HG03457 (cell line): ENCODE measurements at regions not wholly inside any gene's neighbourhood (a gene's known extent, or its start where the extent isn't known, plus 50 kb on each side); places are given as distances from the start of the nearest gene placed in this dataset.
"Not testable (repeated sequence)": the region's sequence is repeated elsewhere in the genome, so short reads cannot be mapped to it uniquely, and the experiment has no call there.

Experiments used
- ATAC-seq: cut with Tn5 transposase; IDR thresholded peaks from one replicate; pipeline ENCODE4 v1.9.1; 2021; ENCODE audit warnings: moderate number of reproducible peaks; ENCODE audit not compliant: unreplicated experiment

DNA sequence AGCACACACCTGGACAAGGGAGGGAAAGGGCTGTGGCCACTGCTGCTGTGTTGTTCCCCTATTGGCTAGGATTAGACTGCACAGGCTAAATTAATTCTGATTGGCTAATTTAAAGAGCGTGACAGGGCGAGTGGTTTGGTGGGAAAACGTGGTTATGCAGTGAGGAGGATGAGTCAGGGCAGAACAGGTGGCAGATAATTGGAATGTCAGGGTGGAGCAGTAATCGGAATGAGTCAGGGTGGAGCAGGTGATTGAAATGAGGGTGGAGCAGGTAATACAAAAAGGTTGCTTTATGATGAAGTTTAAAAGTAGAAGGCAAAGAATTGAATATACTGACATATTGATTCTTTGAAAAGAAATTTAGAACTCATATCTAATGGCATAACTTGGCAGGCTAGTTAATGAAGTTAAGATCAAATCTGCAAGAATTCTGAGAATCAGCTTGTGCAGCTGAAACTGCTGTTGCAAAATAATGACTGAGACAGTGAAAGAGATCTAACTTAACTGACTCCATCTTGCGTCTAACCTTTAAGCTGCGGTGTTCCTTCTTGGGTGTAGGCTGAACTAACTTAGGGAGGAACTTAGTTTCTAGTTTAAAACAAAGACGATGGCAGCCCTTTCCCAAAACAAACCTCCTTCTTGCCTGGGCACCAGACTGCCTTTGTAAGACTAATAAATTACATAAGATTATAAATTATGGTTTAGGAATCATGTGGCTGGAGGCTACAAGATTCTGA, 174.3 kb downstream of the UTP18 start:
- ATAC-seq, result no peak

DNA sequence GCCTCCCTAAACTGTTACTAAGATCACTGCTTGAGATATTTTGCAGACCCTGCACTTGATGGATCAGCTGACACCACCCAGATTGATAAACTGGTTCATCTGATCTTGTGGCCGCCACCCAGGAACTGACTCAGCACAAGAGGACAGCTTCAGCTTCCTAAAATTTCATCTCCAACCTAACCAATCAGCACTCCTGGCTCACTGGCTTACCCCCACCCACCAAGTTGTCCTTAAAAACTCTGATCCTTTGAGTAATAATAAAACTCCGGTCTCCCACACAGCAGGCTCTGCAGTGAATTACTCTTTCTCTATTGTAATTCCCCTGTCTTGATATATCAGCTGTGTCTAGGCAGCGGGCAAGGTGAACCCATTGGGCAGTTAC, 174.8 kb downstream of the UTP18 start:
- ATAC-seq, result no peak

DNA sequence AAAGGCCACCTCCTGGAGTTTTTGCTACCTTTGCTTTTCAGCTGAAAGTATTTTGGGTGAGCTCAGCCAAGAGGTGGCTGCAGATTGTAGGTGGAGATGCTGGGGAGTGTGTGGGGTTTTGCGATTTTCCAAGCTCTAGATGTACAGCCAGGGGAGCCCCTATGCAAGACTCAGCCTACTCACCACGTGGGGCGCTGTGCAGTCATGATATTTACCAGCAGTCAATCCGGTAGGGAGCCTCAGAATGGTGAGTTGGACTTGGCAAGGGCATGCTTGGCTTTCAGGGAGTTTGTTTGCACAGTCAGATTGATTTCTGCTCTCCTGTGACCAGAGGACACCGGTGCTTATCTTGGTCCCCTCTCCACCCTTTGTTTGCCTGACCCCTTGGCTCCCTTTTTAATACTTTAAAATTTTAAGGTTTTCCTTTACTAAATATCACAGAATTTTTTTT, 175.3 kb downstream of the UTP18 start:
- ATAC-seq, result no peak

DNA sequence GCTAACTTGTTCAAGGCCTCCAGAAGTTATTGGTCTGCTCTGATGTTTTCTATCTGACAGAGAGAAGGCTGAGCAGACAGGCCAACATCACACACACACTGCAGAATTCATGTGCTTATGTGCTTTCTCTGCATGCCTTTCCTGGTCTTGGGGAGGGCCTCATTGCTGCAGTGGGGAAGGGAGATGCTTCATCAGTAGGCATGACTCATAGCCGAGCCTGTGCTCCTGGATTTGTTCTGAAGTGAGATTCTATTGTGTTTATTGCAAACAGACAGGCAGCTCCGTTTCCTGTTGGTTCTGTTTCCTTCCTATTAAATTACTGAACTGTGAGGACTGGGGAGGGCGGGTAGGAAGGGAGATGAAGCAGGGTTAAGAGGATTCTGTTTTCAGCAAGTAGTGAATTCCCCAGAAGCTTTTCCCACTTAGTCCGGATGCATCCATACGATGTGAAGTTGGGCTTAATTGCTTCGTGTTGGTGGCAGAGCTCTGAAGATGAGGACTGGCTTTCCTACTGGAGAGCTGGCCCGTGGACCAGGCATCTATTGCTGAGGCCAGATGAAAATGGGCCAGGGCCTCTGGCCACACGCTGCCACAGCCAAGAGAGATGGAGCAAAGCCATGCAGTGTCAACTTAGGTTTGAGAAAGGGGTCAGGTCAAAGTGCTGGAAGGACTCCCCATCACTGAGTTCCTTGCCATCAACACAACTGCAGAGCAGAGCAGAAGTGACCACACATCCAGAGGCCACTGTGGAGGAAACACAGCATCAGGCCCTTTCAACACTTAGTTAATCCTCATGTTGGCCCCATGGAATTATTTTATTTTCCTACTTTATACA, 179.3 kb downstream of the UTP18 start:
- ATAC-seq, result no peak

DNA sequence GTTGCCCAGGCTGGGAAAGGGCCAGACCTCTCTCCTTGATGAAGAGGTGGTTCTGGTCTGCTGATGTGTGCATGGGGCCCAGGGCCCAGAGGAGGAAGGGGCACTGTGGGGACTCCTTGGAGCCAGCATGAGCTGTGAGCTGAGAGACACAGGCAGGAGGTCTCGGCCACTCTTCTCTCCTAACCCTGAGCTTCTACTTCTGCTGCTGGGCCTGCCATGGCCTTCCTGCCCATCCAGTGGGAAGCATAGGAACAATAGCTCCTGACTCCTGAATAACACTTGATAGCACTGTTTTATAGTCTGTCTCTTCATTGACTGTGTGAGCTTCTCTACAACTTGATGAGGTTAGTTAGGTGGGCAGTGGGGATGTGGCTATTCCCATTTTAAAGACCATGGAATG, 181.1 kb downstream of the UTP18 start:
- no peak for ATAC-seq

DNA sequence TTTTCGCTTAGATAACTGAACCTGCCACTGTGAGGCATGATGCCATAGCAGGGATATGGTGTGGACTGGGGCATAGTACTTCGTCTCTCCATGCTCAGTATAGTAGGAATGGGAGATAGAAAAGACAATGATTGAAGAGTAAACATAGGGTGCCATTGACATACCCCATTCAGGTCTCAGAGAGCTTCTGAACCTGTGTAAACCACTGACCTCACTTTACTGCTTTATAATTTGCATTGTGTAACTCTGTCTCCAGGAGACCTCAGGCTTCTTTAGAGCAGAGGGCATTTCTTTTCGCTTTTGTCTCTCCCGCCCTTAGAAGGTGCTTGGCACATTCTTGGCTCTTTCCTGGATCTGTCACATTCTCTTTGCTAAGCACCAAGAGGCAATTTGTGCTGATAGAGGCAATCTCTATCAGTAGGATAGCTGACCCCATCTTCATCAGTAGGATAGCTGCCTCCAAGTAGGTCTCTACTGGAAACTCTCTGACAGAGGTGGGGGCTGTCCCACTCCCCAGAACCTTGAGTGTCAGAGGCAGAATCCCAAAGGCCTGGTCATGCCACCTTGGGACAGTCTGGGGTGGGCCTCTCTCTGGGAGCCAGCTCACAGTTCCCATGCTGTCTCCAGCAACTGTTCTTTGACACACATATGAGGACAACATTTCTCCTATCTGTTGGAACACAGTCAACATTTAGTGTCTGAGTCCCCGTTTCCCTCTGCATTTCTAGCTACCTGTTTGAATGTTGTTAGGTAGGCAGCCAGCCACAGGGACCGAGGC, 181.9 kb downstream of the UTP18 start:
- no peak for ATAC-seq

DNA sequence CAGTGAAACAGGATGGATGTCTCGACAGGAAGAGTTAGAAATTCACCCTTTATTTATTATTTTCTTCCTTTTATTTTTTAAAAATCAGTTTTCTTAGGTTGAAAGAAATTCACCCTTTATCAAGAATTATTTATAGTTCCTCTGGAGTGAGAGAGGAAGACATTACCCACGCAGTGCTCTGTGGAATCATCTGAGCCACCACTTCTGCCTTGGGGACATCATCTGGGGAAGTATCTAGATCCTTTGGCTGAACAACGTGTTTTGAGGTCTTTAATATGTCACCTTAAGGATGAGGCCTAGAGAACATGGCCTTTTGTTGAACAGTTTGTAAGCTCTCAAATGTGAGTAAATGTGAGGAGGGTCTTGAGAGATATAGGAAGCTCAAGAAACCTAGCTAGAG, 183.3 kb downstream of the UTP18 start:
- ATAC-seq, result no peak

DNA sequence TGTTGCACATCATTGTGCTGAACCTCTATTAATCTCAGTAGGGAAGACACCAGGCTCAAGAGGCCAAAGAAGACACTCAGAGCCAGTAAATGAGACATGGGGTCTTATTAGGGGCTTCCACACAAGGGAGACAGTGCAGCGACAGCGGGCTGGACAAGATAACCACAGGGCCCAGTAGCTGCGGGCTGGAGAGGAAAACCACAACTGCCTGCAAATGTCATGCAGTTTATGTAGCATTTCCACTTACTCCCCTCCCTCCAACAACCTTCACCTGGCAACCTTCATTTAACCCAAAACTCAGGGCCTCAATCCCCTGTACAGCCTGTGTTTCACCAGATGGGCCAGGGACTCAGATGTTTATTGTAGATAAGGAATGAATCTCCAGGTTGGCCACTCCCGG, 185.6 kb downstream of the UTP18 start:
- no peak for ATAC-seq

DNA sequence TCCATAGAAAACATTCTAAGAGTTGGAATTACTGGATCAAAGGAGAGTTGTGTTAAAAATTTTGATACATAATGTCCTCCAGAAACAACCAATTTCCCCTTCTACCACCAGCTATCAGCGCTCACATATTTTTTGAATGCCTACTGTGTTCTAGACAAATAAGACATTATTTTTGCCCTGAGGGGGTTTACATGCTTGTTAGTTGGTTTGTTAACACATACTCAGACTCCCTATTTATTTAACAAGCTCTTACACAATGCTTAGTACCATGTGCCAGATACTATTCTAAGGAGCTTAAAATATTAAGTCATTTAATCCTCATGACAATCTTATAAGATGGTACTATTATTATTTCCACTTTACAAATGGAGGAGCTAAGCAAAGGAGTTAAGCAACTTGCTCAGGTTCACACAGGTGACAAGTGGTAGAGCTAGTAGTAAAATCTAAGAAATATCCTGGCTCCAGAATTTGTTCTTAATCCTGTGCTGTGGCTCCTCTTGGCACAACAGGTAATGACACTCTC, 194.2 kb downstream of the UTP18 start:
- ATAC-seq, result no peak

DNA sequence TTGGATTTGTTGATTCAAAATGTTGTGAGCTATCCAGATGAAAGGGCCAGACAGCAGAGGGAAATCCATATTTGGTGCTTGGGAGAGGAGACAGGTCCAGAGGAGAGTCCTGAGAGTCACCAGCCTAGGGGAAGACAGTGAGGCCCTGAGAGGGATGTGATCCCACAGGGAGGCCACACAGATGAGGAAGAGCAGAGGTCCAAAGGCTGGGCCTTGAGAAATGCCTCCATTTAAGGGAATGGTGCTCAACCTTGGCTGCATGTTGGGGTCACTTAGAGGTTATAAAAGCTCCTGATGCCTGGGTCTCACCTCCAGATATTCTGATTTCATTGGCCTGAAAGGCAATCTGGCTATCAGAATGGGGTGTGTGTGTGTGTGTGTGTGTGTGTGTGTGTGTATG, 194.9 kb downstream of the UTP18 start:
- ATAC-seq, result no peak

DNA sequence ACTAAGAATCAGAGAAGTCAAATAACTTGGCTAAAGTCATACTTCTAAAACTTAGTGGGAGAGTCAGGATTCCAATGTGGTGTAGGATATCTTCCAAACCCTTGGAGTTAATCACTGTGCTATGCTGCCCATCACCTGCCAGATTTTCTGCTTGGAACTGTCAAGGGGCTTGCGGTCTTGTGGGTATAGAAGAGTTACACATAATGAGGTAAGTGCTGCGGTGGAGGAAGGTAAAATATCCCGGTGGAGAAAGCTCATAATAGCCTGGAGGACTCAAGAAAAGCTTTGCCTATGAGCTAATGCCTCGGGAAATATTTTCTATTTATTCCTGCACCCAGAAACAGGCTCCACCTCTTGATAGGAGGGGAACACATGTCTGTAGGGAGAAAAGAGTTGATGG, 195.6 kb downstream of the UTP18 start:
- ATAC-seq, result no peak

DNA sequence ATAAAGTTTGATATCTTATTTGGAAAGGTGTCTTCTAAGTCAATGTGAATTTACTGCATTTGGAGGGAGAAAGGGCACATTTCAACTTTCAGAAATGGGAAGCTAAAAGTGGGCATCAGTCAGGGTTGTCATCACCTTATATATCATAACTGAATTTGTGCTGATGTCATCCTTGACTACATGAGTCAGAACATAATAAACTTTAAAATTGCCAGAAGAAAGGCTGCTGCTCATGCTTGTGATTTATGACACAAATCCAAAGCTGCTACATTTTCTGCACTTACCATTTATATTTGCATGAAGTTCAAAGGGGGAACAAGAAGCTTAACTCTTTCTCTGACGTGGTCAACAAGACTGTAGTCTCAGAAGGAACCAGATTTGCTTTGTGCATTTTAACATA, 196.6 kb downstream of the UTP18 start:
- no peak for ATAC-seq

DNA sequence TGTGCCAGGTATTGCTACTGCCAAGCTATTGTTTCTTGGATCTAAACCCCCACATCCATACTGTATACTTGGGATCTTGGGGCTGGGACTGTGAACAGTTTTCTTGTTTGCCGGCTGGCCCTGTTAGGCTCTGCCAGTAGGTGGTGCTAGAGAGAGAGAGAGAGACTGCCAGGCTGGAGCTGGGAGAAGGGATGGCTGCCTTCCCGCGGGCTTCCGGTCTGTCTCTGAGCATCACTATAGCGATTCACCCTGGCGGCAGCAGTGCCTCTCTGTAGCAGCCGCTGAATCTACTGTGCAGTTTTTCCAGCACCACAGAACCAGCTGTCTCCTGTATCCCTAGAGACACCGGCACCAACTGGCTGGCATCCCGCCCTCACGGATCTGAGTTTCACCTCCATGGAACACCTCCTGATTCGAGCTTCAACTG, 201.2 kb downstream of the UTP18 start:
- no peak for ATAC-seq

DNA sequence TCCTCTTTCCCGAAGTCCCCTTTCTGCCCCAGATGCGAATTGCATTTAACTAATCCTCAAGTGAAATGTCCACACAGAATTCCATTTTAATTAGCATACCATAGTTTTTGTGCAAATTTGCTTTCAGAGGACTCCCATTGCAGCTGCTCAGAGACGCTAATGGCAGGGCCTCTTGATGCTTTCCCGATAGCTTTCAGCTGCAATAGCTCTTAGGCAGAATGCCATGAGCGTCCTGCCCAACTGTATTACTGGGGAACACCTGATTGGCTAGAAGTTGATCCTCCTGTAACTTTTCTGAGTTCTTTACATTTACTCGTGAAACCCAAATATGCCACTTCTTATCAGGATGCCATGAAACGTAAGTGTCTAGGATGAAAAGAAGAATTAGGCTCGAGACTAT, 203.0 kb downstream of the UTP18 start:
- ATAC-seq, result no peak

DNA sequence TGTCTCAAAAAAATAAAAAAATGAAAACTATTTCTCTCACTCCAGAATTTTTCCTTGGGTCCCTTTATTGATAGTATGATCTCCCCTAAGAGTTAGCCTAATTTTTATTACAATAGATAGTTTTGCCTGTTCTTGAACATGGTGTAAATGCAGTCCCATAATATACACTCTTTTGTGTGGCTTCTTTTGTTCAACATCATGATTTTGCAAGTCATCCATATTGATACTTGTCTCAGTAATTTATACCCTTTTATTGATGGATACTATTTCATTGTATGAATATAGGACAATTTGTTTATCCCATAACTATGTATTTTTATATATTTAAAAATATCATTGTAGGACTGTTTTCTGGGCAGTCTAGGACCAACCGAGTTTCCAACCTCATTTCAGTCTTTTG, 207.0 kb downstream of the UTP18 start:
- ATAC-seq, result no peak

DNA sequence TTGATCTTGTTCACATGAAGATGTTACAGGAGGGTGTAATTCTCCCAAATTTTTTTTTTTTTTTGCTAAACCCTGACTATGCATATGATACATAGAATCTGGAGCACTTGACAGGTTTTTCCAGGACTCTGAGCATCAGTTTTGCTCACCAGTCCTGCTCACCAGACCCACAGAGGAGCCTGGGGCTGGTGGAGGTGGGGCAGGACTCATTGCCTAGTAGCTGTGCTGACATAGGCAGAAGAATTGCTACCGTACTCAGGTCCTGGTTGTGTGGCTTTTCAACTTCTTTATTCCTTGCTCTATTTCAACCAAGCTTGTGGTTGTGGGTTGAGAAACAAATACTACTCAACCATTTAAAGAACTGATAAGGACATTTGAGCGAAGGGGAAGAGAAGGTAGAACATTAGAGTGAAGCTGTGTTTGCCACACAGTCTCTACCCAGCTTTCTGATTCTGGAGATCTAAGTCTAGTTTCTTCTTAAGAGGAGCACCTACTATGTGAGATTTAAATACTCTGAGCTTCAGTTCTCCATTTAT, 212.4 kb downstream of the UTP18 start:
- no peak for ATAC-seq

DNA sequence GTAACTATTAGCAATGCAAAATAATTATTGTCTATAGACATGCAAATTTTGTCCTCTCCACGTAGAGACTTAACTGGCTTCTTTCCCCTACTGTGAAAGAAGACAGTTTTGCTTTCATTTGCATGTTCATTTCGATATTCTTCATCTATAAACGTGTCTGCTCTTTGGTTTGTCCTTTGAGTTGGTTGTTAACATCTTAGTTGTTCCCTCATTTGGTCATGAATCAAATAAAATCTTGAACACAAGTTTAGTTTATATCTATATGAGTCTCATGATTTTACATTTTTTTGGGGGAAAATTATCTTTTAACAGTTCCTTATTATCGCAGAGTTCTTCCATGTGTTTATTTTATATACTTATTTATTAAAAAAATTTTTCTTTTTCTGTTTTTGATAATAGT, 214.4 kb downstream of the UTP18 start:
- ATAC-seq, result no peak

DNA sequence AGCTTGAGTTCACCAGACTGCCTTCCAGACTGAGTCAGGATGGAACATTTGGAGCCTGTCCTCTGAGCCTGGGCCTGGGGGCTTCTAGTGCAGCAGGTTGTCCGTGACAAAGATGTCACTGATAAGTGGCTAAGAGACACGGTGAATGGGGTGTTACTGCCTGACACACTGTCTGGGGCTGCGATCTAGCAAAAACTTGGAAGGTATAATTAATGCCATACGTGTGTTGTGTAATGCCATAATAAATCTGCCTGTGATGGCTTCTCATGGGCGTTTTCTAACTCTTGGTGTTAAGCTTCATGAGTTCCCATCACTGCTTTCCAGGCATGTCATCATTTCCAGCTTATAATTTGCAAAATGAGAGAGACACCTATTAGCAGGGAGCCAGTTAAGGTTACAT, 215.4 kb downstream of the UTP18 start:
- no peak for ATAC-seq

DNA sequence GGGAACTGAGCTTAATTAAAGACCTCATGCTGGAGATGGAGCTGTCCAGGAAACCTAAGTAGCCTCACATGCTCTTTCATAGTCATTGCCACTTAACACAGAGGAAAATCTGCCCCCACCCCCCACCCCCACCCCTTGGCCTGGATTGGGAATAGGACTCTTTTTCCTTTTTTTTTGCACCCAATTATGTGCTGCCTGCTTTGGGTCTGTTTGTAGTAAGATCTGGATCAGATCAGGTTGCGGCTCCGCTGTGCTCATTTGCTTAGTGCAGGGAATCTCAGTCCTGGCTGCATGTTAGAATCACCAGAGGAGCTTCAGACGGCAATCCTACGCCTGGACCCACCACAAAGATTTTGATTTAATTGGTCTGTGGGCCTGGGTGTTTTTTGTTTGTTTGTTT, 219.0 kb downstream of the UTP18 start:
- ATAC-seq, result no peak

DNA sequence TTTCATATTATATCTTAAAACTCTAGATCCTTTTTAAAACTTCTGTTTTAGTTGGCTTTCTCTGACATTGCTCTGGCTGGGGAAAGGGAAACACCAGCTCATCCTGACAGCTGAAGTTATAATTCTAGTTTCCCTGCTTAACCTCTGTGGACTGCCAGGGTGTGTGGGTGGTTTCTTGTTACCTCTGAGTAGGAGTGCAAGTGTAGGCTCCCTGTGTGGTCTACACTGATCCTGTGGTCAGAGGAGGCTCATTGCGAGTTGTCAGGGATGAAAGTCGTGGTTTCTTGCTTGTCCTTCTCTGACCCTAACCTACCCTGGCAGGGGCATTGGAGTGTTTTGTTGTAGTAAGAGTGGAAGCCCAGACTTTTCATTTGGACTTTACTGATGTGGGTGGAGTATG, 221.0 kb downstream of the UTP18 start:
- ATAC-seq, result no peak

DNA sequence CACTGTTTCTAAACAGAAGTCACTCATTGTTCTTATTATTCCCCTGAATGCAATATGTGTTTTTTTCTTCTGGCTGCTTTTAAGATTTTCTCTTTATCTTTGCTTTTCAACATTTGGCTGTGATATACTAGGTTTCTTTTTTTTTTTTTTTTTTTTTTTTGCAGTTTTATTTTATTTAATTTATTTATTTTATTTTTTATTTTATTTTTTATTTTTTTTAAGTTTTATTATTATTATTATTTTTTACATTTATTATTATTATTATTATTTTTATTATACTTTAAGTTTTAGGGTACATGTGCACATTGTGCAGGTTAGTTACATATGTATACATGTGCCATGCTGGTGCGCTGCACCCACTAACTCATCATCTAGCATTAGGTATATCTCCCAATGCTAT, 221.9 kb downstream of the UTP18 start:
- ATAC-seq, result not testable (repeated sequence)
